HepG2 (cell line): ENCODE measurements at regions not wholly inside any gene's neighbourhood (a gene's known extent, or its start where the extent isn't known, plus 50 kb on each side); places are given as distances from the start of the nearest gene placed in this dataset.
A peak's percentile ranks its signal among the peaks of the same experiment; 100 is the strongest.

Source experiments
- AGO1 ChIP-seq: fragments of 200-400 bp; formaldehyde crosslinking; IDR thresholded peaks from 2 replicates; pipeline ENCODE4 v1.6.1; 2017; ENCODE audit warnings: mild to moderate bottlenecking, low read depth, low read length, moderate library complexity; ENCODE audit not compliant: poor library complexity, severe bottlenecking
- ARID2 ChIP-seq: sonication (generic); formaldehyde crosslinking; IDR thresholded peaks from 2 replicates; pipeline ENCODE4 v1.8.1; 2022; ENCODE audit warnings: mild to moderate bottlenecking, missing genetic modification reagents, borderline replicate concordance
- CBX1 ChIP-seq: IDR thresholded peaks from one replicate; pipeline ENCODE4 v1.6.1; 2016; ENCODE audit warnings: antibody characterized with exemption, low read depth
- CBX5 ChIP-seq: sonication (generic); formaldehyde crosslinking; IDR thresholded peaks from 2 replicates; pipeline ENCODE4 v1.4.0; 2020; ENCODE audit warnings: missing genetic modification reagents, borderline replicate concordance
- ESRRA ChIP-seq: sonication (generic); formaldehyde crosslinking; IDR thresholded peaks from 2 replicates; pipeline ENCODE4 v1.5.1; 2020; ENCODE audit warnings: mild to moderate bottlenecking, low read depth, missing genetic modification reagents
- MYNN ChIP-seq: sonication (generic); formaldehyde crosslinking; IDR thresholded peaks from 2 replicates; pipeline ENCODE4 v1.4.0; 2020; ENCODE audit warnings: mild to moderate bottlenecking, low read depth, missing genetic modification reagents
- NCOA2 ChIP-seq: sonication (generic); formaldehyde crosslinking; IDR thresholded peaks from 2 replicates; pipeline ENCODE4 v1.8.0; 2022; ENCODE audit warnings: inconsistent platforms
- NCOR1 ChIP-seq: fragments of 200-600 bp; sonication (generic); IDR thresholded peaks from 2 replicates; pipeline ENCODE4 v1.7.0; 2017; ENCODE audit warnings: antibody characterized with exemption, low read length, borderline replicate concordance
- SALL2 ChIP-seq: sonication (generic); formaldehyde crosslinking; IDR thresholded peaks from 2 replicates; pipeline ENCODE4 v1.8.1; 2023; ENCODE audit warnings: mild to moderate bottlenecking, missing genetic modification reagents, inconsistent platforms
- SSRP1 ChIP-seq: IDR thresholded peaks from 2 replicates; pipeline ENCODE4 v1.6.1; 2016; ENCODE audit warnings: control low read depth
- ZBTB10 ChIP-seq: sonication (generic); formaldehyde crosslinking; IDR thresholded peaks from 2 replicates; pipeline ENCODE4 v1.4.0; 2020; ENCODE audit warnings: missing genetic modification reagents, borderline replicate concordance
- ZNF263 ChIP-seq: sonication (generic); formaldehyde crosslinking; IDR thresholded peaks from 2 replicates; pipeline ENCODE4 v1.4.0; 2020; ENCODE audit warnings: missing genetic modification reagents
- ZNF451 ChIP-seq: sonication (generic); formaldehyde crosslinking; IDR thresholded peaks from 2 replicates; pipeline ENCODE4 v1.5.0; 2020; ENCODE audit warnings: mild to moderate bottlenecking, missing genetic modification reagents
- ZNF567 ChIP-seq: sonication (generic); formaldehyde crosslinking; IDR thresholded peaks from 2 replicates; pipeline ENCODE4 v1.8.1; 2023; ENCODE audit warnings: mild to moderate bottlenecking, missing genetic modification reagents, borderline replicate concordance
- TF ChIP-seq, protein P1 (sequence below): IDR thresholded peaks from 2 replicates; pipeline ENCODE4 v1.6.1; 2018; ENCODE audit warnings: missing genetic modification reagents
- TF ChIP-seq, protein P2 (sequence below), 2 experiments: fragments of 450-650 bp in 1 of 2; sonication (generic) in 1 of 2; formaldehyde crosslinking; IDR thresholded peaks; 2 replicates each; pipeline versions ENCODE4 v1.5.0 to v1.8.0; 2020 to 2022; ENCODE audit warnings: mild to moderate bottlenecking in 1 of 2, missing genetic modification reagents in 1 of 2
- TF ChIP-seq, protein P3 (sequence below): sonication (generic); formaldehyde crosslinking; IDR thresholded peaks from 2 replicates; pipeline ENCODE4 v1.4.0; 2020; ENCODE audit warnings: missing genetic modification reagents
- TF ChIP-seq, protein P4 (sequence below): sonication (generic); formaldehyde crosslinking; IDR thresholded peaks from 2 replicates; pipeline ENCODE4 v1.5.1; 2020; ENCODE audit warnings: mild to moderate bottlenecking, moderate library complexity, missing genetic modification reagents
- TF ChIP-seq, protein P5 (sequence below): sonication (generic); formaldehyde crosslinking; IDR thresholded peaks from 2 replicates; pipeline ENCODE4 v1.4.0; 2020; ENCODE audit warnings: missing genetic modification reagents, borderline replicate concordance

- TF ChIP-seq ZBTB10 (CRISPR knock-in tag), result no peak
- no peak for TF ChIP-seq ZNF567 (CRISPR knock-in tag)
- TF ChIP-seq NCOA2 (CRISPR knock-in tag), result 0 out of 2 replicates have a peak, but pooled peaks have one; percentile 8
- TF ChIP-seq, protein P1, sequence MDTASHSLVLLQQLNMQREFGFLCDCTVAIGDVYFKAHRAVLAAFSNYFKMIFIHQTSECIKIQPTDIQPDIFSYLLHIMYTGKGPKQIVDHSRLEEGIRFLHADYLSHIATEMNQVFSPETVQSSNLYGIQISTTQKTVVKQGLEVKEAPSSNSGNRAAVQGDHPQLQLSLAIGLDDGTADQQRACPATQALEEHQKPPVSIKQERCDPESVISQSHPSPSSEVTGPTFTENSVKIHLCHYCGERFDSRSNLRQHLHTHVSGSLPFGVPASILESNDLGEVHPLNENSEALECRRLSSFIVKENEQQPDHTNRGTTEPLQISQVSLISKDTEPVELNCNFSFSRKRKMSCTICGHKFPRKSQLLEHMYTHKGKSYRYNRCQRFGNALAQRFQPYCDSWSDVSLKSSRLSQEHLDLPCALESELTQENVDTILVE, result no peak; the same call in 1 of the 2 replicates
- TF ChIP-seq, protein P2, sequence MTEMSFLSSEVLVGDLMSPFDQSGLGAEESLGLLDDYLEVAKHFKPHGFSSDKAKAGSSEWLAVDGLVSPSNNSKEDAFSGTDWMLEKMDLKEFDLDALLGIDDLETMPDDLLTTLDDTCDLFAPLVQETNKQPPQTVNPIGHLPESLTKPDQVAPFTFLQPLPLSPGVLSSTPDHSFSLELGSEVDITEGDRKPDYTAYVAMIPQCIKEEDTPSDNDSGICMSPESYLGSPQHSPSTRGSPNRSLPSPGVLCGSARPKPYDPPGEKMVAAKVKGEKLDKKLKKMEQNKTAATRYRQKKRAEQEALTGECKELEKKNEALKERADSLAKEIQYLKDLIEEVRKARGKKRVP (CRISPR knock-in tag; IDR thresholded peaks at IDR 0.05), result peak in 1 of 2 experiments; percentile 69; a peak in 2 of 4 replicates
- TF ChIP-seq SSRP1 (CRISPR knock-in tag), result no peak
- no peak for TF ChIP-seq MYNN
- TF ChIP-seq, protein P3, sequence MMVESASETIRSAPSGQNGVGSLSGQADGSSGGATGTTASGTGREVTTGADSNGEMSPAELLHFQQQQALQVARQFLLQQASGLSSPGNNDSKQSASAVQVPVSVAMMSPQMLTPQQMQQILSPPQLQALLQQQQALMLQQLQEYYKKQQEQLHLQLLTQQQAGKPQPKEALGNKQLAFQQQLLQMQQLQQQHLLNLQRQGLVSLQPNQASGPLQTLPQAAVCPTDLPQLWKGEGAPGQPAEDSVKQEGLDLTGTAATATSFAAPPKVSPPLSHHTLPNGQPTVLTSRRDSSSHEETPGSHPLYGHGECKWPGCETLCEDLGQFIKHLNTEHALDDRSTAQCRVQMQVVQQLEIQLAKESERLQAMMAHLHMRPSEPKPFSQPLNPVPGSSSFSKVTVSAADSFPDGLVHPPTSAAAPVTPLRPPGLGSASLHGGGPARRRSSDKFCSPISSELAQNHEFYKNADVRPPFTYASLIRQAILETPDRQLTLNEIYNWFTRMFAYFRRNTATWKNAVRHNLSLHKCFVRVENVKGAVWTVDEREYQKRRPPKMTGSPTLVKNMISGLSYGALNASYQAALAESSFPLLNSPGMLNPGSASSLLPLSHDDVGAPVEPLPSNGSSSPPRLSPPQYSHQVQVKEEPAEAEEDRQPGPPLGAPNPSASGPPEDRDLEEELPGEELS, result peak; percentile 50; the same call in 1 of the 2 replicates
- peak; percentile 38; the same call in 1 of the 2 replicates for TF ChIP-seq NCOR1
- no peak for TF ChIP-seq ARID2 (CRISPR knock-in tag)
- TF ChIP-seq CBX5 (CRISPR knock-in tag), result no peak
- TF ChIP-seq CBX1, result no peak
- TF ChIP-seq, protein P4, sequence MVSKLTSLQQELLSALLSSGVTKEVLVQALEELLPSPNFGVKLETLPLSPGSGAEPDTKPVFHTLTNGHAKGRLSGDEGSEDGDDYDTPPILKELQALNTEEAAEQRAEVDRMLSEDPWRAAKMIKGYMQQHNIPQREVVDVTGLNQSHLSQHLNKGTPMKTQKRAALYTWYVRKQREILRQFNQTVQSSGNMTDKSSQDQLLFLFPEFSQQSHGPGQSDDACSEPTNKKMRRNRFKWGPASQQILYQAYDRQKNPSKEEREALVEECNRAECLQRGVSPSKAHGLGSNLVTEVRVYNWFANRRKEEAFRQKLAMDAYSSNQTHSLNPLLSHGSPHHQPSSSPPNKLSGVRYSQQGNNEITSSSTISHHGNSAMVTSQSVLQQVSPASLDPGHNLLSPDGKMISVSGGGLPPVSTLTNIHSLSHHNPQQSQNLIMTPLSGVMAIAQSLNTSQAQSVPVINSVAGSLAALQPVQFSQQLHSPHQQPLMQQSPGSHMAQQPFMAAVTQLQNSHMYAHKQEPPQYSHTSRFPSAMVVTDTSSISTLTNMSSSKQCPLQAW (CRISPR knock-in tag), result peak; percentile 29; the same call in 1 of the 2 replicates
- no peak for TF ChIP-seq SALL2
- TF ChIP-seq, protein P5, sequence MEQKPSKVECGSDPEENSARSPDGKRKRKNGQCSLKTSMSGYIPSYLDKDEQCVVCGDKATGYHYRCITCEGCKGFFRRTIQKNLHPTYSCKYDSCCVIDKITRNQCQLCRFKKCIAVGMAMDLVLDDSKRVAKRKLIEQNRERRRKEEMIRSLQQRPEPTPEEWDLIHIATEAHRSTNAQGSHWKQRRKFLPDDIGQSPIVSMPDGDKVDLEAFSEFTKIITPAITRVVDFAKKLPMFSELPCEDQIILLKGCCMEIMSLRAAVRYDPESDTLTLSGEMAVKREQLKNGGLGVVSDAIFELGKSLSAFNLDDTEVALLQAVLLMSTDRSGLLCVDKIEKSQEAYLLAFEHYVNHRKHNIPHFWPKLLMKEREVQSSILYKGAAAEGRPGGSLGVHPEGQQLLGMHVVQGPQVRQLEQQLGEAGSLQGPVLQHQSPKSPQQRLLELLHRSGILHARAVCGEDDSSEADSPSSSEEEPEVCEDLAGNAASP (CRISPR knock-in tag), result peak; percentile 39; the same call in 1 of the 2 replicates
- TF ChIP-seq ZNF451 (CRISPR knock-in tag), result no peak
- TF ChIP-seq ZNF263 (CRISPR knock-in tag), result no peak
- TF ChIP-seq ESRRA (CRISPR knock-in tag), result no peak
- no peak for TF ChIP-seq AGO1
Measured at GRCh38 chr1:161427733-161428516, 60.2 kb upstream of the CFAP126 start (continued).
